ENCODE measurements at regions not wholly inside any gene's neighbourhood (a gene's known extent, or its start where the extent isn't known, plus 50 kb on each side); places are given as distances from the start of the nearest gene placed in this dataset.

DNA sequence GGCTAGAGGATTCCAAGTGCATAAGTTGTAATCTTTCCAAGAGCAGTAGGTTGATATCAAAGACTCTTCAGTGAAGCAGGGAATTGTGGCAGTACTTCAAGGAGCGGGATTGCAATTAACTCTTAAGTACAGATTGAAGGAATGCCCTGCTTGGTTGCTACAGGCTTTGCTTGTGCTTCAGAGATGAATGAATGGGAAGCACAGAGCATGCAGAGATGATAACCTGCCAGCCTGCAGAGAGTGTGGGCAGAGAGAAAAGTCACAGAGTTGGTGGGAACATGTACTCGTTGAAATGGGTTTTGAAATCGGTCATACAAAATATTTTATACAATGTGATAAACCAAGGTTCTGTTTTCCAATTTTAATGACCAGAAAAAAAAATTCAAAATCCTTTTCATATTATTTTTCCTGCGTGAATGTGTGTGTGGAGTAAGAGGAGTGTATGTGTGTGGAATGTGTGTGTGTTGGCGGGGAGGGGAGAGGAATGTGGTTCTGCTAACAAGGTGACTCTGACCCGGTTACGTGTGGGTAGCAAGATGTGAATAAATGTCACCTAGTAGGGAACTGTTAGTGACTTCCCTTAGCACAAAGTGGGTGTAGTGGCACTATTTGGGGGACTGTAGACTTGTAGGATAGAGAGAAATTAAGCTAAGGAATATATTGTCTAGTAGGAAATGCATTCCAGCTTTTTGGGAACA lies 697.8 kb downstream of the GATA3 start:
- DNase-seq (ENCODE audit: low read depth in 2 of 2, low spot score in 1 of 2) = no peak

DNA sequence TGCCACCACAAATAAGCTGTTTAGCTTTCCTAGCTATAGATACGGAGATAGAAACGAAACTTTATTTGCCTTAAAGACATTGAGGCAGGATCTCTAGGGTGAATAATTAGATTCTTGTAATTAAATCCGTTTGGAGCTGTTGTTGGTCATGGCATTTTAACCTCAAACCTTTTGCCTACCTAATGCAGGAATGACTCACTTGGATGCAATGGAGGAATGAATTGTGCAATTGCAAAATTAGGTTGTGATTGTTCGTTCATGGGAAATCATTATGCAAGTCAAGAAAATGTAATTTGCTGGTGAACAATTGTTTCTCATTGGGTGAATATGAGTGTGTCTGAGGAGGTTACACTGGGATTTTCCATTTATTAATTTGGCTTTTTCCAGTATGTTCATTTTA lies 703.5 kb downstream of the GATA3 start:
- DNase-seq (ENCODE audit: low read depth in 2 of 2, low spot score in 1 of 2) = no peak

DNA sequence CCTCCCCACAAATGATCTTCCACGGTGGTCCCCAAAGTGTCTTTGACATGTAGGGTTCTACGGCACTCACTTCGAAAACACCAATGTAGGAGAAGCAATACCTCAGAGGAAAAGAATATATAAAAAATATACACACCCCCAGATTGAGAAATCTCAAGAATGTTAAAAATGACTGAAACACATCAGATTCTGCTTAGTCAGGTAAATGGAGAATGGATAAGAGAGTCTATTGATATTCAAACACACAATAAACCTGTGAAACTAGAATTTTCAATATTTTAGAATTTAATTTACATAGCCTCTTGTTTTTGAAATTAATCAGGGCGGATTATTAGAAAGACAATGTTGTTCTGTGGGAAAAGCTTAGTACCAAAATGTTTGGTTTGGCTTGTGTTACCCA lies 712.4 kb downstream of the GATA3 start:
- DNase-seq (ENCODE audit: low read depth in 2 of 2, low spot score in 1 of 2) = no peak

GRCh38 chr10:8767591-8767990 lies 713.1 kb downstream of the GATA3 start:
- no peak for DNase-seq (ENCODE audit: low read depth in 2 of 2, low spot score in 1 of 2)

- no peak for DNase-seq (ENCODE audit: low read depth in 2 of 2, low spot score in 1 of 2)
Measured at GRCh38 chr10:8768341-8768740, 713.9 kb downstream of the GATA3 start.

DNA sequence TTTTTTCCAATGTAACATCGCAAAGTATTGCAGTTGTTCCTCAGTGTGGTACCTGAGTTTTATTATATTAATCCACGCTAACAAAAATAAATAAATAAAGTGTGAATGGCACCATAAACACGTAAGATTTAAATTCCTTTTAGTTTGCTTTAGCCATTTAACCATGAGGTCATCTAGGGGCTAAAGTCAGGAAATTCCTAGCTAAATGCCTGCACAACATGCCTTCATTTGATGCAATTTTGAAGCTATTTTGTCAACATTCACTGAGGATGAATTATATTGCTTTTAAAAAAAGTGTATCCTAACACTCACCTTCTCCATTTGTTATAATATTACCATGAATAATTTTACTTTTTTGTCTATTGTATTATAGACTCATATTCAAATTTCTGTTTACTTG lies 714.4 kb downstream of the GATA3 start:
- DNase-seq (ENCODE audit: low read depth in 2 of 2, low spot score in 1 of 2) = no peak

- no peak for DNase-seq (ENCODE audit: low read depth in 2 of 2, low spot score in 1 of 2)
Measured at GRCh38 chr10:8776926-8777622, 722.6 kb downstream of the GATA3 start.

- DNase-seq (ENCODE audit: low read depth in 2 of 2, low spot score in 1 of 2) = no peak
Measured at GRCh38 chr10:8778713-8779112, 724.2 kb downstream of the GATA3 start.

DNA sequence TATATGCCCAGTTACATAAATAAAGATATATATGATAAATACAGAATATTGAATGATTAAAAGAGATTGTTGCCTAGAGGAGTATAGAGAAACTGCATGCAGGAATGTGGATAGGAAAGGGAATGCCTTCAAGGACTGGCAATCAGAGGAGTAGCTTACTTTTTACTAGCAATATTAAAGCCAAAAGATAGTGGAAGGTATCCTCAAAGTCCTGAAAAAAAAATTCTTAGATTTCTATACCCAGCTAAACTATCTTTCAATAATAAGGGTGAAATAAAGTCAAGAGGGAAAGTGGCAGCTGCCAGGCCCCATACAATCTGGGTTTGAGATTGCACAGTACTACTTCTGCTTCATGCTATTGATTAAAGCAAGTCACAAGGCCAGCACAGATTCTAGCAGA lies 733.2 kb downstream of the GATA3 start:
- no peak for DNase-seq (ENCODE audit: low read depth in 2 of 2, low spot score in 1 of 2)

DNA sequence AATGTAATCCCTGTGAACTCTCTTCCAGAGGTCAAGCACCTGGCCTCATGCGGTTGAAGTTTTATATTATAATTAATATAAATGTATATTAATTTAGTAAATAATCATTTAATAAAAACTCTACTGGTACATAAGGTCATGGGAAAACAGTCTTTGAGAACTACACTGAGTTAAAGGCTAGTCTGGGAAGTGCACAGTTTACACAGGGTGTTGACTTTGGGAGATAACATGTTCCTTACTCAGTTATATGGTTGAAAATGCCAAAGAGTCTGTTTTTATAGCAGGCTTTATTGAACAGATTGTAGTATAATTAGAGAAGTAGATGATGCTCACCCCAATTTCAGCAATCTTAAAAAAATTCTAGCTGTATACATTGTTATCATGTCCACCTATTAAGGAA lies 735.9 kb downstream of the GATA3 start:
- no peak for DNase-seq (ENCODE audit: low read depth in 2 of 2, low spot score in 1 of 2)

DNA sequence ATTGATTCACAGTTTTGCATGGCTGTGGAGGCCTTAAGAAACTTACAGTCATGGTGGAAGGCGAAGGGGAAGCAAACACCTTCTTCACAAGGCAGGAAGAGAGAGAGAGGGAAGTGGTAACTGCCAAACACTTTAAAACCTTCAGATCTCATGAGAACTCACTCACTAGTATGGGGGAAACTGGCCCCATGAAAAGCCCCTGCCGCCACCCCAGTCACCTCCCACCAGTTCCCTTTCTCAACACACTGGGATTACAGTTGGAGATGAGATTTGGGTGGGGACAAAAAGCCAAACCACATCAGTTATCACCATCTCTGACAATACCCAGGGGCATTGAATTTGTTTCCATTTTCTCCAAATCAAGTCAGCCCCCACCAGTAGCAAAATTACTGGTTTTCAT lies 740.4 kb downstream of the GATA3 start:
- no peak for DNase-seq (ENCODE audit: low read depth in 2 of 2, low spot score in 1 of 2)

DNA sequence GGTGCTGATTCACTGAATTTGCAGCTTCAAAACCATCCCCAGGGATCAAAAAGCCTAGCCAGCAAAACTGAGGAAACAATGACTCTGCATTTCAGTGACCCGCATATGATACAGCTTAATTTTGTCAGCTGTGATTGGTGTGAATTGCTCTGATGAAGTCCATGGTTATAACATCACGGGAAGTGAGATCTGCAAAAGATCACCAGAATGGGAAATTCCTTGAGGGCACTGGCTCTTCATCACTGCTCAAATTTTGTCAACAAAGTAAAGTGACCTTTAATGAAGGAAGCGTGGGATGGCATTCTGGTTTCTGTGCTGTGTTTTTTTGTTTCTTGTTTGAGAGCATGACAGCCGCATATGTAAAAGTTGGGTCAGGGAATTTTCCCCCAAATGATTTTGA lies 745.9 kb downstream of the GATA3 start:
- DNase-seq (ENCODE audit: low read depth in 2 of 2, low spot score in 1 of 2) = no peak

- no peak for DNase-seq (ENCODE audit: low read depth in 2 of 2, low spot score in 1 of 2)
Measured at GRCh38 chr10:8803992-8804391, 749.5 kb downstream of the GATA3 start.

DNA sequence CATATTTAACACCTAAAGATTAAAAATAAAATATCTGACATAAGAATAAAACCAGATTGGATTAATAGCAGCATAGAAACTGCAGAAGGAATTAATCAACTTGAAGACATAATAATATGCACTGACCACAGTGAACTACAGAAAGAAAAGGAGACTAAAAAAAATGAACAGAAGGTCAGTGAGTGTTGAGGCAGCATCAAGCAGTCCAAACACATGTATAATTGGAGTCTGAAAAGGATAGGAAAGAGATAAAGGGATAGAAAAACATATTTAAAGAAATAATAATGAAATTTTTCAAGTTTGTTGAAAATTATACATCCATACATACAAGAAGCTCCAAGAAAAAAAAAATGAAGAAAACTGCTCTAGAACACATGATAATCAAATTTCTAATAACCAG lies 756.2 kb downstream of the GATA3 start:
- no peak for DNase-seq (ENCODE audit: low read depth in 2 of 2, low spot score in 1 of 2)

- DNase-seq (ENCODE audit: low read depth in 2 of 2, low spot score in 1 of 2) = no peak
Measured at GRCh38 chr10:8811201-8811600, 756.7 kb downstream of the GATA3 start.

DNA sequence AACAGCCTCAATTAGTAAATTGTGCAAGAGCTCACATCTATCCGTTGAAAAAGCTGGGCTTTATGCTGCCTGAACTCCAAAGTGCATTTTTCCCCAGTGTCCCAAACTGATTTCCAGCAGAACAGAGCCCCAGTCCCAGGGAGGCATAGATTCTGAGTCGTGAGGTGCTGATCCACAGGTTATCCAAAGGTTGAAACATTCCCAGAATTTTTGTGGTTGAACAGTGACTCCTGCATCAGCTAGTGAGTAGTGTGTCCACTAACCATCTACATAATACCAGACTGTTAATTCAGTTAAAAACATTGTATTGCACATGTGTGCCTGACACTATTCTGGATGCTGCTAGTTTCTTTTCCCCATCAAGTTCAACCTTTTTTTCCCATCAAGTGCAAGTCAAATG lies 761.5 kb downstream of the GATA3 start:
- DNase-seq (ENCODE audit: low read depth in 2 of 2, low spot score in 1 of 2) = no peak

- DNase-seq (ENCODE audit: low read depth in 2 of 2, low spot score in 1 of 2) = no peak
Measured at GRCh38 chr10:8817299-8817698, 762.8 kb downstream of the GATA3 start.

- no peak for DNase-seq (ENCODE audit: low read depth in 2 of 2, low spot score in 1 of 2)
Measured at GRCh38 chr10:8825611-8826010, 771.1 kb downstream of the GATA3 start.

GRCh38 chr10:8829592-8829991 lies 775.1 kb downstream of the GATA3 start:
- DNase-seq (ENCODE audit: low read depth in 2 of 2, low spot score in 1 of 2) = no peak

- no peak for DNase-seq (ENCODE audit: low read depth in 2 of 2, low spot score in 1 of 2)
Measured at GRCh38 chr10:8830048-8830447, 775.6 kb downstream of the GATA3 start.

DNA sequence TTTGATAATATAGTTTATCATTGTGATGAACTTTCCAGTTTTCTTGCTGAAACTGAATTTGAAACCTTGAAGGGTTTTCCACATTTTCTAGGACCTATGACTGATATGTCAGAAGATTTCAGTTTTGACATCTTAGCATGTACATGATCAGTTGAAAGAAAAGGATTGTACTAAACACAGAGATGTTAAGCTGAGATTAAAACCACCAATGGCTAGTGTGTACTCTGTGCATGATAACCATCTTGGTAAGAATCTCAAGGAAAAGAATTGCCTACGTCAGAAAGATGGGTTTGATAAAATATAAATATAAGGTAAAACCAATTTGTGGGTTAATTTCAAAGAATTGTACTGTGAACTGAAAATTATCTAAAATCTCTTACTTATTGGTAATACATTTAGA lies 776.4 kb downstream of the GATA3 start:
- no peak for DNase-seq (ENCODE audit: low read depth in 2 of 2, low spot score in 1 of 2)

DNA sequence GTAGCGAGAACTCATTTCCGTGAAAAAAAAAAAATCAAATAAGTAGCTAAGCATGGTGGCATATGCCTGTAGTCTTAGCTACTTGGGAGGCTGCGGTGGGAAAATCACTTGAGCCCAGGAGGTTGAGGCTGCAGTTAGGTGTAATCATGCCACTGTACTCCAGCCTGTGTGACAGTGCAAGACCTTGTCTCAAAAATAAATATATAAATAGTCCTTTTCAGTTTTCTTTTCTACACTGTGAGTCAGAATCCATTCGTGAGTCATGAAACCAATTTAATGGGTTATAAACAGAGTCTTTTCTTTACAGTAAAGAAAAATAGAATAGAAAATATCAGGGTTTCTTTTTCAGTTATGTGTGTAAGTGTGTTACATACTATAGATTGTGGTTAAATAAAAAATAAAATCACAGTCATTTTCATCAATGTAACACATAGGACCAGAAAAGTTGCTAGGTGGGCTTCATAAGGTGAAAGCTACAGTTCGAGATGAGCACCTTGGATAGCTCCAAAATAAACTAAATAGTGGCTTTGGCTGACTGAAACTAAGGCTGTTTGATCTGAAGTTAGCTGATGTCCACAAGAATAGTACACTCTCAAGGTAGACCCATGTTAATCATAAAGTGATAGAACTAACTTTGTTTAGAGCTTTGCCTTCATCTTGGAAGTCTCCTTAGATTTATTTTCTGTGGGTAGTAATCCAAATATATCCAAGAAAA lies 781.1 kb downstream of the GATA3 start:
- DNase-seq (ENCODE audit: low read depth in 2 of 2, low spot score in 1 of 2) = no peak
